Amniotic epithelial cell (primary cell): ENCODE measurements at regions not wholly inside any gene's neighbourhood (a gene's known extent, or its start where the extent isn't known, plus 50 kb on each side); places are given as distances from the start of the nearest gene placed in this dataset.
"Not testable (repeated sequence)": the region's sequence is repeated elsewhere in the genome, so short reads cannot be mapped to it uniquely, and the experiment has no call there.

Experiments
- DNase-seq: peaks from one replicate; pipeline ENCODE4 v3.0.0-alpha.2; 2010; ENCODE audit warnings: low read depth

GRCh38 chr16:60392380-60392779 lies 1643.9 kb downstream of the CDH8 start:
- DNase-seq, result no peak

DNA sequence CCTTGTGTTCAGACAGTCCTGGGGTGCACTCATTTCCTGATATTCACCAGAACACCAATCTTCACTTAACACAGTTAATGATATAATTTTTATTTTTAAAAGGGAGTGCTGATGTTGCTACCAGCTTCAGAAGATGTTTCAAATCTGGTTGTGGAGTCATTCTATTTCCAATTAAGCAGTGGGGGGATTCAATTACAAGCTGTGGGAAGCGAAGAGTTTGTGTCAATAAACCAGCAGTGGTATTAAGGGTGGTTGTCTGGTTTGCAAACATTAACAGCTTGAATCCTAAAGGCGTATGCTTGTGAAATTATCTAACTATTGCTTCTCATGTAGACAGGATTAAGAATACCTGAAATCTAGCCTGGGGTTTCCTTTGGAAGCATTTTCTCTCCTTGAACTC lies 1637.5 kb upstream of the GOT2 start:
- no peak for DNase-seq

GRCh38 chr16:60367739-60368138 lies 1633.6 kb upstream of the GOT2 start:
- DNase-seq, result no peak

DNA sequence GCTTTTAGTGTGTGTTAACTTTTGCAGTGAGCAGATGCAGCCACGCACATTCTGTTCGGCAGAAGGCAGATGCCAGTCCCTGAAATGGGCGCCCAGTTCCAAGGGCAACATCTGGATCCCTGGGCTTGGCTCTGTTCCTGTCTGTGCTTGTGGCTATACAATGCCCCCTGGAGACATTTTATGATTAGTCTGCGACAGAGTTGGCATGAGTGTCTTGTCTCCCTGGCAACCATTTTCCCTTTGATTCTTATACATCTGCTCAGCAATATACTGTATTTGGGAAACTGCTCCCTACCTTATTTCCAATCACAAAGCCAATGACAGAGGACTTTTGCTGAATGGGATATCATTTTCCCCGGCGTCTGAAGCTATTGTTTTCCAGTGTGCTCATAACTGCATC lies 1629.5 kb upstream of the GOT2 start:
- no peak for DNase-seq

GRCh38 chr16:60359866-60360265 lies 1625.8 kb upstream of the GOT2 start:
- not testable (repeated sequence) for DNase-seq

DNA sequence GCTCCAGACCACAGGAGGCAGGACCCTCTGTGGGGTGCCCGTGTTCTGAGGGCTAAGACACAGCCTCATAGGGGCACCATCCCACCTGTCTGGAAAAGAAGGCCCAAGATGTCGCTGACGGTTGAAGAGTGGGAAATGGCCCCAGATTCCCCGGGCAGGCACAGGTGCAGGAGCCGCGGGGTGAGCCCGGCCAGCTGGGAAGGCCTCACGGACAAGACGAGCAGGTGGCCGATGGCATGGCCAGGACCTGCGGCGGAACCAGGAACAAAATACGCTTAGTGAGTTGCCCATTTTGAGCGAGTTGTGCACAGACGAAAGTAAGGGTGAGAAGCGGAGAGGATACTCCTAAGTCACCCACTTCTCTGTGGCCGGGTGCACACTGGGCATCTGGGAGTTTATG lies 1625.3 kb upstream of the GOT2 start:
- DNase-seq, result not testable (repeated sequence)

DNA sequence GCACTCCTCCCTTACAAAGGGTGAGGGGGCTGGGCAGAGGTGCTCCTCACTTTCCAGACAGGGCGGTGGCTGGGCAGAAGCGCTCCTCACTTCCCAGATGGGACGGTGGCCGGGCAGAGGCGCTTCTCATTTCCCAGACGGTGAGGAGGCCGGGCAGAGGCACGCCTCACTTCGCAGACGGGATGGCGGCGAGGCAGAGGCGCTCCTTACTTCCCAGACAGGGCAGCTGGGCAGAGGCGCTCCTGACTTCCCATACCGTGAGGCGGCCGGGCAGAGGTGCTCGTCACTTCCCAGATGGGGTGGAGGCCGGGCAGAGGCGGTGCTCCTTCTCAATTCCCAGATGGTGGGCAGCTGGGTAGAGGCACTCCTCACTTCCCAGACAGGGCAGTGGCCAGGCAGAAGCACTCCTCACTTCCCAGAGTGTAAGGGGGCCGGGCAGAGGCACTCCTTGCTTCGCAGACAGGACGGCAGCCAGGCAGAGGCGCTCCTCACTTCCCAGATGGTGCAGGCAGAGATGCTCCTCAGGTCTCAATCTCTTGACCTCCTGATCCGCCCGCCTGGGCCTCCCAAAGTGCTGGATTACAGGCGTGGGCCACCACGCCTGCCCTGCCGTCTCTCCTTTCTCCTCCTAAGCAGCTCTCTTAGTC lies 1623.9 kb upstream of the GOT2 start:
- not testable (repeated sequence) for DNase-seq

DNA sequence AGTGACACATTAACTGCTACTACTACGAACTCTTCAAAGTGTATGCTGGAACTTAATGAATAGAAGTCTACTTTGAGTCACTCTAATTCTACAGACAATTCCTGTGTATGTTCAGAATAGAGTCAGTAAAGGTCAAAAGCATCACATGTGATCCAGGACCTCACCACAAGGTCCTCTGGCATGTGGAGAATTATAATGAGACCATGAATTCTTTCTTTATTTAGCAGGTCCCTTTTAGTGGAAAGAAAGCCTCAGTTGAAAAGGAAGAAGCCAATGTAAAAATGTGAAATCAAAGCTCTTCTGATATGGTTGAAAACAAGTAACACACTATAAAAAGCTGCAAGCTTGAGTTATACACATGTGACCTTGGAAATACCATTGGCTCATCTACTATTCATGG lies 1612.1 kb upstream of the GOT2 start:
- DNase-seq, result no peak

- no peak for DNase-seq
Measured at GRCh38 chr16:60337671-60338070, 1603.6 kb upstream of the GOT2 start.

GRCh38 chr16:60331168-60331567 lies 1597.1 kb upstream of the GOT2 start:
- no peak for DNase-seq

DNA sequence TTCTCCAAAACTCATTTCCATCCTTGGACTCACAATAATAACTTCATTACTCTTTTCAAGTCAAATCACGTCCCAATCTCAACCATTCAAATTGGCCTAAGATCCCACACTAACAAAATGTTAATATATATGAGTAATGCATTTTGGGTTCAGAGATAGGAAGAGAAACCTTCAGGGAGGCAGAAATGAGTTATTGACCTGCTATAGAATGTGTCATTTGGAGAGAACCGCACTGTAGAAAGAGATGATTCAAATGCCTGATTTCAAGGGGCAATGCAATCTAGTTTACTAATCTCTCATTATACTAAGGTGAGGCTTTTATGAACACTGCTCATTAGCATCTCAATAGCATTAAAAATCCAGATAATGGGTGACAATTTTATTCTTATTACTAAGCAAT lies 1595.0 kb upstream of the GOT2 start:
- no peak for DNase-seq

DNA sequence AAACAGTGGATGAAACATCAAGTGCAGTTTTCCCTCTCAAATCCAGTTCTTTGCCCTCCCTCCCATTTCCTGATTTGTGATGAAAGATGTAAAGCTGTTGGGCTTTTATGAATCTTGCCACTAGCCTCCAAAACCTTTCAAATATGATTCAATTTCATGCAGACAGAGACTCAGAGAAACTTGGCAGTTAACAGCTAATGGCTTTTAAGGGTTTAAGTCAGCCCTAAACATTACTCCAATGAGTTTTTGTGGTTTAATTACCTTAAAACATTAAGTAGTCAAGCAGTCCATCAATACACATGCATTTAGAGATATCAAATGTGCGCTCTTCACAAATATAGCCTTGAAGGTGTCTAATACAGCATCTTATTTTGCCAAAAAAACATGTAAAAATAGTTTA lies 1594.0 kb upstream of the GOT2 start:
- DNase-seq, result no peak

GRCh38 chr16:60318486-60318885 lies 1584.4 kb upstream of the GOT2 start:
- DNase-seq, result no peak

DNA sequence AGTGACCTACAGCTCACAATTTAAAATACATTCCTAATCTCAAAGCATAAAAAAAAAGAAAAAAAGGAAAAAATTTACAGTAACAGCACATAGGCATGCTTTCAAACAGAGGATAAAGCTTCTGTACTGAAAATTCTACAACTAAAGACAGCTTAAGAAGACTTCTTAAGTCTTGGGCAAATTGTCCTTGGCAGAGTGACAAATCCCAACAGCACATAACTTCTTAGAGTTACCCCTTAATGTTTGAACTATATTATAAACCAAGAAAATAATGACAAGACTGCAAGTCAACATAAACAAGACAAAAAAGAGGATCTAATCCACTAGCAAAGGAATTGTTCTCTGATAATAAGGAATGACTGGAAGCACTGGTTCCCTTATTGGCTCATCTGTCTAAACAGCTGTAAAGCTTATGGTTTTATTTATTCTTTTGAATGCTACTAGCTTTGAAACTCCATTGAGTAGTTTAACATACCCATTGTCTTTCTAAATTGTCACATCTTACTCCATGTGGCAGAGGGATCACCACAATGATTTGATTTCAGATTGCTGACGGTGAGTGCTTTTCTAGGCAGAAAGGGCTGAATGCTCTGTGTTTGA lies 1576.8 kb upstream of the GOT2 start:
- no peak for DNase-seq

- DNase-seq, result no peak
Measured at GRCh38 chr16:60304720-60305119, 1570.6 kb upstream of the GOT2 start.

GRCh38 chr16:60304066-60304465 lies 1570.0 kb upstream of the GOT2 start:
- DNase-seq, result no peak

DNA sequence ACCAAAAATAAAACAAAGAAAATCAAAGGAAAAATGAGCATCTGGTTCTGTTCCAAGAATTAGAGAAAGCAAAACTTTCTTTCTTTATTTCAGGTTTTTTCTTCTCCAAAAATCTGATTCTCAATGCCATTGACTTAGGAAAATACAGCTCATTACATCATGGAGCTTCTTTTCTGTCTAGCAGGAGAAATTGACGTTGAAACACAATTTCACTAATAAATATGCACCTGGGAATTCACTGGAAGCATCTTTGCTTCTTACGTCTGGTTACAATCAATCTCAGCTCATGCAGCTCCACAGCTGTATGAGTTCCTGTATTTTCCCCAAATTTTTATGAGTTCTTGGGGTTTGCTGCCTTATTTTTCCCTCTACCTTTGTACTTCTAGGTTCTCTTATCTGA lies 1568.6 kb upstream of the GOT2 start:
- no peak for DNase-seq

- no peak for DNase-seq
Measured at GRCh38 chr16:60302261-60302660, 1568.1 kb upstream of the GOT2 start.

DNA sequence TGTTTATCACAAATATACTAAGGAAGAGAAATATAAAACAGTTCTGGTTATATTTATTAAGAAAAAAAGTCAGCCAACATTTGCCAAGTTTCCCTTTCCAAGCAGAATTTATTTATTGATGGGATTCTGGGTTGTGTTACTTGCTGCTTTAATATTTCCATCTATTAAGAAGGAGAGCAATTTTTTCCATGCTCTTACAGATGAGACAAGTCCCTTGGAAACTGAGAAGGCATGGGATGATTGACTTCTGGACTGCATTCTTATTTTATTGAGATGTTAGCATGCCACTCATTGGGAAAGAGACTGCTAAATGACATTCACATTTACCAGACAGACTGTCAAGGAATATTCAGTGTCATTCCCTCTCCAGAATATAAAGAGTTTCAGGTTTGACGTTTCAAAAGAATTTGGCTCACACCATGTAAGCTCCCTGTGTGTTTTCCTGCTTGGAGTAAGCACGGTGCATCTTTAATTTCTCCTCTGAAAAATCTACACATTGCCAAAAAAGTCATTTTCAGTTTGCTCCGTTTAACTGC lies 1565.2 kb upstream of the GOT2 start:
- DNase-seq, result no peak

DNA sequence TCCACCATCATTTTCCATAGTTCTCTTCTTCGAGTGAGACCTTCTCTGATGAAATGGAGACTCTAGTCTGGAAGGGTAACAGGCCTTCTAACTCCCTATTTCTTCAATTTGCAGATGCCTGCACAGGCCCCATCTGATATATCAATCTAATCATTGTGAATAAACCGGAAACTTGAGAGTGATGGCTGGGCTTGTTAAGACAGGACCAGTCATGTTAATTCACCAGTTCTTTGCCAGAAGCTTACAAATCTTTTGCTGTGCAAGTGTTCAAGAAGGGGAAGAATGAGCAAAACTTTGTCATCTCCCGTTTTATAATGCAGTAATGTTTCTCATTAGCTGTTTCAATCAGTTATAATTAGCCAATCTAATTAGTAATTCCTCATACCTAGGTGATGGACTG lies 1561.3 kb upstream of the GOT2 start:
- DNase-seq, result no peak

GRCh38 chr16:60285794-60286193 lies 1551.7 kb upstream of the GOT2 start:
- no peak for DNase-seq

DNA sequence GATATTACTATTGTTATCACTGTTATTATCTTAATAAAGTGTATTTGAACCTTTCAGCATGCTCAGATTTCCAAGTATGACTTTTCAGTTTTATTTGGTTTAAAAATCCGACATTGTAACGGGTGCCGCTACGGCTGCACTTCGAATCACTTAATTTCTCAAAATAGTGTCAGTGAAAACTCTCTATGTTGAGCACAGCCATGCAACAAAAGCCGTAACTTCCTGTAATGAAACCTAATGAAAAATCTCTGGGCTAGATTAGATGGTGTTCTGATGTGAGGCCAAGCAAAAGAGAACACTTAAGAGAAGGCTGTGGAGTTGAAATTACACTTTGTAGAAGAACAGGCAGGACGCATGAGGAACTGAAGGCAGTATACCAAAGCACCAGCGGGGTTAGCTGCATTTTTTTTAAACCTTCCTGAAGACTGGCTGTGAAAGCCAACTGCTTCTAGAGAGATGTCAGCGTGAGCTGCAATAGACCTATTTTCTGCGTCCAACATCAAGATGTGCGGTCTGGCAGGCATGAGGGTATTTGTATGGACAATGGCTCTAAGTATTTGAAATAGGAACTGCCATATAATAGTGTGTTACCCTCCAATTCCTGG lies 1545.0 kb upstream of the GOT2 start:
- DNase-seq, result no peak

DNA sequence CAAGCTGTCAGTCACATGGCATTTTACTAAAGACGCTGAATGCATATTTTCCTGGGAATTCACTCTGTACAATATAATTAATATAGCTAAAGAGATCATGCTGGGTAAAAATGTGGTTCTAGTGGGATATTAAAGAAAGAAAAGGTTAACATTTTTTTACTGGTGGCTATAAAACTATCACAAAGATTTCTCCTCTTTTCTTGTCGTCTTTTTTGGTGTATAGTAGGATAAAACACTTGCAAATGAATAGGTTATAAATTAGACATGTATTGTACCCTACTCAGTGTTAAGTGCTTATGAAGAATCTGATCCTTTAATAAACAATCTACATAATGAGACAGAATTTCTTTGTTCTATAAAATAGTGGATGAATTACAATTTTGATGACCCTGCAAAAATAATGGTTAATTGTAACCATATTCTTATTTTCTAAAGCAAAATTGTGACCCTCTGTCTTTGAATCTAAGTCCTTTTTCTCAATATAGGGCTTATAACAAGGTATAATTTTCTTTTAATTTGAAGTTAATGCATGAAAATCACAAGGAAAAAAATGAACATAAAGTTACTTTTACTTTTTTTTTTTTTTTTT lies 1540.4 kb upstream of the GOT2 start:
- DNase-seq, result no peak
